Adrenal gland (tissue), 5 donors: ENCODE measurements at regions not wholly inside any gene's neighbourhood (a gene's known extent, or its start where the extent isn't known, plus 50 kb on each side); places are given as distances from the start of the nearest gene placed in this dataset.

Experiments used
- POLR2A ChIP-seq, 2 donors: fragments of 450-650 bp; IDR thresholded peaks; one replicate each; pipeline ENCODE4 v1.6.1; 2017; ENCODE audit warnings: antibody characterized with exemption in 2 of 2, mild to moderate bottlenecking in 2 of 2, moderate library complexity in 1 of 2
- TF ChIP-seq, protein P1 (sequence below), 6 experiments: fragments of 450-650 bp in 4 of 6; fragments of 200-600 bp in 2 of 6; sonication (generic) in 1 of 6; IDR thresholded peaks; 1 replicate in 5 of 6; 2 replicates in 1 of 6; pipeline versions ENCODE4 v1.5.1 to v1.8.0; 2016 to 2021; ENCODE audit warnings: antibody characterized with exemption in 6 of 6, mild to moderate bottlenecking in 2 of 6, moderate library complexity in 1 of 6
- donor health status: DM: no; HTN: no; CAD: no.

DNA sequence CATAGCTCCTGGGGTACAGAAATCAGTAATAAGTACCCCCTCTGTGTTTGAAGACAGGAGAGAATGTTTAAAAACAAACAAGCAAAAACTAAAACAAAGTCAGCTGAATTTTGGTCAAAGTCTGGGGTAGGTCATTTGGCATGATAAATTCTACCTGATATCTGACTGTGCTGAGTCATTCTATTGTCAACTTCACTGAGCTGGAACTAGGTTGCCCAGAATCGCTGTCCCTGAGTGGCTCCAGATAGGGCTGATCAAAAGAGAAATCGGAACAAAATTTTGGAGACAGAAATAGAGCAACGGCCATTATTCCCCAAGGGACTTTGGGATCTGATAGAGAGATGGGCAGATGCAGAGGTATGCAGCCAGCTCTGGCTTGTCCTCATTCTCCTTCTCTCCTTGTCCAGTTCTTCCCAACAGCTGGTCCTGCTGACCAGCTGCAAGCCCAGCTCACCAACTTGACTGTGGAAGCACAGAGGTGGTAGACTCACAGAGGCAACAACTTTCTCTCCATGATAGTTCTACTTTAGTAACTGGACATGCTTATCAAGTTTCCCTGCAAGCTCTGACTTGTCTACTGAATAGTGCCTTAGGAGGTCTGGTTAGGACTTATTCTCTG, 57.3 kb upstream of the MYRIP start:
- TF ChIP-seq, protein P1, sequence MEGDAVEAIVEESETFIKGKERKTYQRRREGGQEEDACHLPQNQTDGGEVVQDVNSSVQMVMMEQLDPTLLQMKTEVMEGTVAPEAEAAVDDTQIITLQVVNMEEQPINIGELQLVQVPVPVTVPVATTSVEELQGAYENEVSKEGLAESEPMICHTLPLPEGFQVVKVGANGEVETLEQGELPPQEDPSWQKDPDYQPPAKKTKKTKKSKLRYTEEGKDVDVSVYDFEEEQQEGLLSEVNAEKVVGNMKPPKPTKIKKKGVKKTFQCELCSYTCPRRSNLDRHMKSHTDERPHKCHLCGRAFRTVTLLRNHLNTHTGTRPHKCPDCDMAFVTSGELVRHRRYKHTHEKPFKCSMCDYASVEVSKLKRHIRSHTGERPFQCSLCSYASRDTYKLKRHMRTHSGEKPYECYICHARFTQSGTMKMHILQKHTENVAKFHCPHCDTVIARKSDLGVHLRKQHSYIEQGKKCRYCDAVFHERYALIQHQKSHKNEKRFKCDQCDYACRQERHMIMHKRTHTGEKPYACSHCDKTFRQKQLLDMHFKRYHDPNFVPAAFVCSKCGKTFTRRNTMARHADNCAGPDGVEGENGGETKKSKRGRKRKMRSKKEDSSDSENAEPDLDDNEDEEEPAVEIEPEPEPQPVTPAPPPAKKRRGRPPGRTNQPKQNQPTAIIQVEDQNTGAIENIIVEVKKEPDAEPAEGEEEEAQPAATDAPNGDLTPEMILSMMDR (IDR thresholded peaks at IDR 0.05), result no peak
- TF ChIP-seq POLR2A (IDR thresholded peaks at IDR 0.05), result no peak
